ENCODE measurements at regions not wholly inside any gene's neighbourhood (a gene's known extent, or its start where the extent isn't known, plus 50 kb on each side); places are given as distances from the start of the nearest gene placed in this dataset.

GRCh38 chr16:11405331-11406176 lies 60.3 kb downstream of the RMI2 start:
- TF ChIP-seq RAD21 (IDR thresholded peaks at IDR 0.05; ENCODE audit: insufficient read depth, low read depth, low read length) (peak; percentile 49), SMAD5 (IDR thresholded peaks at IDR 0.05; ENCODE audit: low read depth) (no peak), YBX1 (IDR thresholded peaks at IDR 0.05) (no peak), FOXM1 (IDR thresholded peaks at IDR 0.05; ENCODE audit: low read depth, low read length) (no peak), IKZF1 (conservative IDR thresholded peaks at IDR 0.05) (0 out of 2 replicates have a peak, but pooled peaks have one; percentile 15), ZSCAN29 (IDR thresholded peaks at IDR 0.05) (no peak), RAD51 (IDR thresholded peaks at IDR 0.05) (no peak), RFX5 (IDR thresholded peaks at IDR 0.05; ENCODE audit: low read depth, low read length) (no peak), STAT3 (IDR thresholded peaks at IDR 0.05; ENCODE audit: low read depth, low read length) (no peak), SRF (IDR thresholded peaks at IDR 0.05; ENCODE audit: low read depth in 2 of 2, low read length in 2 of 2) (peak; percentile 57 to 88; a peak in 3 of 4 replicates), SMC3 (IDR thresholded peaks at IDR 0.05; ENCODE audit: borderline replicate concordance, low read length) (peak; percentile 69), CTCF (IDR thresholded peaks at IDR 0.05 in 2 of 3, conservative IDR thresholded peaks at IDR 0.05 in 1 of 3; ENCODE audit: control insufficient read depth in 2 of 3, extremely low read depth in 1 of 3, insufficient read depth in 1 of 3, low read depth in 3 of 3, low read length in 3 of 3) (peak; percentile 65 to 82 (median 75))
- H3K27me3 ChIP-seq (replicated peaks in 1 of 2; ENCODE audit: control insufficient read depth in 2 of 2, insufficient read depth in 2 of 2, low read length in 1 of 2), result no peaks in the 10 kb centered on the region; a peak in 3 of 4 replicates
- DNase-seq (ENCODE audit: low read depth, low spot score), result no peak
- no peaks in the 10 kb centered on the region for H3K36me3 ChIP-seq (ENCODE audit: control insufficient read depth in 2 of 2, insufficient read depth in 2 of 2, low read length in 1 of 2)
- POLR2A ChIA-PET, result interaction anchor here (1.2 kb wide), 1 partner anchor 434 kb away, joined by 3 read pairs; no protein-coding TSS in a partner anchor
- WGBS (ENCODE audit: insufficient coverage, insufficient replicate concordance, low lambda C conversion rate, missing lambda C conversion rate), result 44% methylated on average over 11 of the region's 11 CpGs
- intact Hi-C loops (cut with micrococcal nuclease; ENCODE audit: unreplicated experiment) (loop anchor here (2.0 to 5.0 kb wide), 5 partner anchors 102 to 443 kb away; no protein-coding TSS in a partner anchor), in situ Hi-C loops (cut with MboI) (loop anchor here (5.0 kb wide), 1 partner anchor 412 kb away; no protein-coding TSS in a partner anchor)
- no peaks in the 10 kb centered on the region for H3K79me2 ChIP-seq (ENCODE audit: control insufficient read depth, insufficient read depth, low read length)
- H3K4me3 ChIP-seq, result no peak overlapping the region
- H3K9ac ChIP-seq (ENCODE audit: control insufficient read depth, insufficient read depth, low read length), result no peak overlapping the region
- peak; percentile 78 for ATAC-seq
- RAD21 ChIA-PET (ENCODE audit: unreplicated experiment), result interaction anchor here (1.0 to 5.0 kb wide), 11 partner anchors 9 to 448 kb away, joined by 3 to 27 read pairs (median 4); no protein-coding TSS in a partner anchor
- no TSS peak for BruUV-seq (replicated peaks)
- no peak overlapping the region for H3K27ac ChIP-seq (ENCODE audit: control insufficient read depth, insufficient read depth)
- CTCF ChIA-PET, result interaction anchor here (0.6 to 7.4 kb wide), 36 partner anchors 9 to 455 kb away, joined by 3 to 82 read pairs (median 5); no protein-coding TSS in a partner anchor
- FAIRE-seq, result peak; percentile 72
- no peak overlapping the region for H2AFZ ChIP-seq (ENCODE audit: control insufficient read depth, low read depth, low read length)
- H3K4me1 ChIP-seq (ENCODE audit: control insufficient read depth, insufficient read depth, low read length), result no peaks in the 10 kb centered on the region
- H4K20me1 ChIP-seq (ENCODE audit: control insufficient read depth, insufficient read depth), result no peaks in the 10 kb centered on the region
- SMC1A ChIA-PET (ENCODE audit: uncharacterized antibody, unreplicated experiment), result interaction anchor here (0.7 to 6.5 kb wide), 11 partner anchors 9 to 441 kb away, joined by 3 to 52 read pairs (median 5); partner anchors contain the start of gene SOCS1
- no peak overlapping the region for H3K4me2 ChIP-seq (ENCODE audit: control insufficient read depth, insufficient read depth)
- H3K9me3 ChIP-seq (replicated peaks; ENCODE audit: control insufficient read depth, insufficient read depth, low read length), result no peaks in the 10 kb centered on the region

All from GM12878 (cell line).